Fibroblast of the conjunctiva (primary cell): ENCODE measurements at regions not wholly inside any gene's neighbourhood (a gene's known extent, or its start where the extent isn't known, plus 50 kb on each side); places are given as distances from the start of the nearest gene placed in this dataset.

Experiments
- DNase-seq: peaks from one replicate; pipeline ENCODE4 v3.0.0-alpha.2; 2010; ENCODE audit warnings: low read depth

DNA sequence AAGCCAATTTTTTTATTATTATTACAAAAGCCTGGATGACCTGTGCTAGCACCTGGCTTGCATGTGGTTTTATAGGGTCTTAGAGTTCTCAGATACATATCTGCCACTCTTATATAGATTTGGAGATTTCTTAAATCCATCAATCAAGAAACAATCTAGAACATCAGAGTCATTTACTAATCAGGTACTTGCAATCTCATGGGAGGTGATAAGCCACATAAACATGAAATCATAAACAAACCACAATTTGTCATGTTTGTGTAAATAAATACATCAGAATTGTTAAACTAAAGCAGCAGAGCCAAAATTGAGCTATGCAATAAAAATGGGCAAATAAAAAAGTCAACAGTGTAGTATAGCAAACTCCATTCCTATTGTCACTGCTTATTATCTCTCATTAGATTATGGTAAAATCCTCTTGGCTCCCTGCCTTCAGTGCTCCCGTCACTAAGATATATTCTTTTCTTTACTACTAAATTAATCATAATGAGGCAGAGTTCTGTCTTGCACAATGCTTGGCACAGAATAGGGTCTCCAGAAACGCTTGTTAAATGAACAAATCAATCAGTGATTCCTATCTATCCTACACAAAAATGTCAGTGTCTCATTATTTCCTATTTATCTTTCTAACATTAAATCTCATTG lies 108.7 kb upstream of the TTC29 start:
- DNase-seq = no peak

DNA sequence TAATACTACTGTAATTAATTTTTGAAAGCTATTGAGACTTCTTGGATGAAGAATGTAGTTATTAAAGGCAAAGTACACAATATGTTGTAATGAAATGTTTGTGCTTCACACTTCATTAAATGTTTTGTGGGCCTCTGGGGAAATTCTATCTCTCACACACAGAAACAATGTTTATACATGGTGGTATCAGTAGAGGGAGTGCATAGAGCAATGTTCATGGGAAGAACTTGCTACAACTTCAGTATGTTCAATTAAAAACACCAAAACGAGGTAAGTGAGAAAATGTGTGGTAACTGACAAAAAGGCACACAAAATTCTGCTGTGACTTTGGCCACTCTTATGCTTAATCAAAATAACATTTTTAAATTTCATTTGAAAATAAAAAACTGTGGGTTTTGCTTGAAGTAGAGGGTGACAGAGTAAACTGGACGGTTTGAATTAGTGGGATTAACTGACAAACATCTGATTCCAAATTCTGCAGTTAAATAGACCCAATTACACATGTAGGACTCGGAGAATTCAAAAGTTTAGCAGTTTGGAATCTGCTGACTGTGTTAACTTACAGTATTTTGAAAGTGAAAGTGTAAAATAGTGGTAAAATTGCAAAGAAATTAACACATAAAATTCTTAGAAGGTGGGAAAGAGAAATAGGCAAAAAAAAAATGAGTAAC lies 111.4 kb upstream of the TTC29 start:
- peak; percentile 22 for DNase-seq

DNA sequence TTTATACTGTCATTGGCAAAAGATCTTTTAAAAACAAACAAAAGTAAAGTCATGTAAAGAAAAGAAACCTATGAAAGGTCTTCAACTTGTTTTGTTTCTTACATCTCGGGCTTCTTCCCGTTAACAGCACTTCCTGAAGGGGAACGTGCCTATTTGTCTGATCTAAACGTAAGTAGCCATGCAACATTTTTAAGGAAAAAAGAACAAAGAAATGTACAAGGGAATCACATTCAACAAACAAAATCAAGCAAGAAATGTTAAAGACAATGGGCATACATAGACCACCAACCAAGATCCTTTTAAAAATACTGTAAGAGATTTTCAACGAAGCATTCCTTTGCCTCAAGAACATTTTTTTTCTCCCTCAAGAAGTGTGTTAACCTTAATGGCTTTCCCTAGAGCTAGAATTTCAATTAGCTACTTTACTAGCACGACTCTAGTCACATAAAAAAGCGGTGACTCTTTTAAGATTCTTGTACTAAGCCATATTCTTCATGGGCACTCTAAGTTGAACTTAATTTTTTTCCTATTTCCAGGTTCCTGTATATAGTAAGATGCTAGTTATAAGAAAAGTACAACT lies 112.0 kb upstream of the TTC29 start:
- DNase-seq = peak; percentile 24

DNA sequence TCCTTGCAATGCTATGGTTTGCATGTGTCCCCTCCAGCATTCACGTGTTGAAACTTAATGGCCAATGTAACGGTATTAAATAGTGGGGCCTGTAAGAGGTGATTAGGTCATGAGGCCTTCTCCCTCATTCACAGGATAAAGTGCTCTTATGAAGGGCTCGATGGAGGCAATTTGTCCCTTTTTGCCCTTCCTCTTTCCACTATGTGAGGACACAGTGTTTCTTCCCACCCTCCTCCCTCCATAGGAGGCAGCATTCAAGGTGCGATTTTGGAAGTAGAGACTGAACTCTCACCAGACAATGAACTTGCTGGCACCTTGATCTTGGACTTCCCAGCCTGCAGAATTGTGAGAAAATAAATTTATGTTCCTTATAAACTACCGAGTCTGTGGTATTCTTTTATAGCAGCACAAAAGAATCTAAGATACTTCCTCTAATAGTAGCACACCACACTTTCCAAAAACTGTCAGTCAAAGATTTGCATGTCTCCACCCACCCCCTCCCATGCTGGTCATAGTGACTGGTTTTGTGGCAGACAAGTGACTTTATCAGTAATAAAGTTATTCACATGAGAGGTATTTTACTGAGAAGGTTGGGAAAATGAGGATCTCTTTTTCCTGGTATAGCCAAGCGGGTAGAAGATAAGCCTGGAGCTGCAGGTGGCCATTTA lies 113.5 kb upstream of the TTC29 start:
- no peak for DNase-seq

DNA sequence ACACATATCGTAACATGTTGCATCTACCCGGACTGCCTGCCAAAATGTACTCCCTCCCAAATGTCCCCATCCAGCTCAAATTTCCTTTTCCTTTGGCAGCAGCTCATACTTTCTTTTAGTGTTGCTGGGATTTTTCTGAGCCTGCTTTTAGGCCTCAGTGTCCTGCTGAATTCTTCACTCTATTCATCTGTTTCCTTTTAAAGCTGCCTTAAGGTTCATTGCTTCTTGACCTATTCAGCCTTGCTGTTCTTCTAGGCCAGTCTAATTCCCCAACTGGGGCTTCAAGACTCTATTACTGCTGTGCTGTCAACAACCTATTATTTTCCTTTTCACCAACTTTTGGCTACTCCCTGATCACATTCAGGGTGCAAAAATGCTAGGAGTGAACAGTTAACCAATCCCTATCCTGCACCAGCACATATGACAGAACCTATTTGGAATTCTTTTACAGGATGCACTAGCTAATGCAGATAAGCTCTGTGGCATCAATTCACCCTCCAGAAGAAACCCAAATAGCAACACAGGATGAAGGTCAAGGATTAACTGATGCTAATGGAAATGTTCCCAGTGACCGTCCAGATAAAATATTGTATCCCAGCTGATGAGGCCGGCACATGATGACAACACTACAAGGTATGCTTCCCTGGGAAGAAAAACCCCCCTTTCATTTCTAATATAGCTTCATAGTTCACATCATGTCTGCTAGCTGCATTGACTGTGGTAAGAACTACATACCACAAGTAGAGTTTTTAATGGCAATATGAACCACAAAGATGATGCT lies 114.7 kb upstream of the TTC29 start:
- peak; percentile 73 for DNase-seq

DNA sequence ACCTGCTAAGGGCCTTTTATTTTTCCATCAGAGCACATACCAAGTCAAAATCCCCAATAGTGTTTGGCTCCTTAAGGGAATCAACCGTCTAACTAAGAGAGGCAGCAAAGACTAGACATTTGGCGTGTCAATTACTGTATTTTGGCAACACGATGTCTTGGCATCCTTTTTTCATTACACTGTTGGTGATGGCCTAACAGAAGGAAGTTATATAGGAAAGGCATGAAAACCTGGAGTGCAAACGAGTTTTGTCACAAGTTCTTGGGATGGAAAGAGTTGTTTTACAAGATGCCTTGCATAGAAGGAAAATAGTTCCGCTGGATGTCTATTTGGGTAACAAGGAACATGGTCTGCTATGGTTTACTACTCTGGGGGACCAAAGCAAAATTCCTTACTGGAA lies 119.2 kb upstream of the TTC29 start:
- DNase-seq = no peak

DNA sequence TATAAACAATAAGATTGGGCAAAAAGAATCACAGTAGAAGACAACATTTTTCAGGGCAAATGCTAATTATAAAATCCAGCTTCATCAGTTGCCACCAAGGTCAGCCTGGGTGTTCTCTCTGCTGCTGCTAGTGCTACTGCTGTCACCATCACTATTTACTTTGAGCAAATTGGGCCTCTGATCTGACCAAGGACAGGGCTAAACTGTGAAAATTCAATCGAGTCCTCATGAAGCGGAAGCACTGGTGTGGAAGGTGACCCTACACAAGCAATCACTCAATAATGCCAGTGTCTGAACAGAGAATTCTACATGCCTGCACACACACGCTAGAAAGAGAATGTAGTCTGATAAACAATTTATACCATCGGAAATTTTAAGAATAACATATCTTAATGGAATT lies 122.9 kb upstream of the TTC29 start:
- DNase-seq = no peak

DNA sequence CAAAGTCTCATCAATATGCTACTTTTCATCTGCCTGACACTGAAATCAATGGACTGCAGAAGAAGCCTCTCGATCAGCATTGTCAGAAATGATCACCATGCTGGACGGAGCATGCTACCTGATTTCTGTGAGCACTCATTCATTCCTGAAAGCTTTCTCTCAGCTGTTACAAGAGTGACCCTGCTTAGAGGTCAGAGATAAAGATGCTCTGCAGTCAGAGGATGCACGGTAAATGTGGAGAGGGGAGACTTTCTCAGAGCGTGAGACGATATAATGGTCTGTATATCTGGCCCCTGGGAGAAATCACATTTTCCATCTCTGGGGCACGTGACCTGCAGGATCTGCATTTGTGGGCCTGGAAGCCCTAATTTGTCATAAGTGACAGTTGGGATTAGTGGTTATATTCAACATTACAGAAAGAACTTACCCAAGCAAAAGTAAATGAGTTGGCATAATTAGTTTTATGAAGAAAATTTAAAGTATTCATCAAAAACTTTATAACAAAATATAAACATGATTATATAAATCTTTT lies 125.6 kb upstream of the TTC29 start:
- no peak for DNase-seq

DNA sequence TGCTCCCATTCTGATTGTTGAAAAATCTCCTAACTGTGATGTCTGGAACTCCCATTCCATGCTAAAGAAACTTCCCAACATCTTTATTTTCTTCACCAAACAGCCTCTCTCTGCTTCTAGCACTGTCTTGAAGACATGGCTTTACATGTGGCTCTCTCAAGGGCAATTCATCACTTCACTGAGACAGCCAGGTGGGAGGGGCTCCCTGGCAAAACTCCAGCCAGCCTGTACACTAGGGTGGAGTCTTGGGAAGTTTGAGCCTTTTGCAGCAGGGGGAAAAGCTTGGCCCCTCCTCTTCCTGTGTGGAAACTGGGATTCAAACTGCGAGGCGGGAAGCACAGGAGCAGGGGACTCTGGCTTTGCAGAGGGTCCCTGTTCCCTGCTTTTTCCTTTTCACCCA lies 130.5 kb upstream of the TTC29 start:
- no peak for DNase-seq

DNA sequence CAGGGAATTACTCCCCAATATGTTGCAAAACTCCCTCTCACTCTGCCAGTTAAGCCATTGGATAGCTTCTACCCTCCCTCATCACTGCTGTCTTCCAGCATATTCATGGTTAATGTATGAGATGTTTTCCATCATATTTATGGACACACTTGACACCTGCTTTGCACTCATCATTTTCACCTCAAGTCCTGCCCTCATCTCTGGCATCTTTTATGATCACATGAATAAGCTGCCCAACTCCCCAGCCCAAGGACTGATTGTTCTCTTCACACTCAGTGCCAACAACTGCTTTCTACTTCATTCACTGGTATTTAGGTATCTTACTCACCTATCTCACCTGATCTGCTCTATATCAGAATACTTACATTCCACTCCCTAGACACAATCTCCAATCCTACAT lies 131.1 kb upstream of the TTC29 start:
- DNase-seq = no peak

DNA sequence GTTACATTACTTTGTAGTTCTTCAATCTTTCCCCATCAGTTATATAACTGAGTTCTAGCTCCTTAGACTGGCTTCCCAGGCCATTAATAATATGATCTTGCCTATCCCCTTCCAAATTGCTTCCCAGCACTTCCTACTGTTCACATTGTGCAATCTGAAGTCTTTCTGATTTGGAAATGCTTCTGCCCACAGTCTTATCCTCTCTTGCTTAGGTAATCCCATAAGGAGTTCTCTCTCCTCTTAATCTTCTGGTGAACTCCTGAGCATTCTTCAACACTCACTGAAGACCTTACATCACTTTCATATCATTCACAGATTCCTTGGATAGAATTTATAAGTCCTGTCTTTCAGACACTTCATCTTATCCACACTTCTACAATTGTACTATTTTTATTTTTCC lies 132.7 kb upstream of the TTC29 start:
- no peak for DNase-seq

DNA sequence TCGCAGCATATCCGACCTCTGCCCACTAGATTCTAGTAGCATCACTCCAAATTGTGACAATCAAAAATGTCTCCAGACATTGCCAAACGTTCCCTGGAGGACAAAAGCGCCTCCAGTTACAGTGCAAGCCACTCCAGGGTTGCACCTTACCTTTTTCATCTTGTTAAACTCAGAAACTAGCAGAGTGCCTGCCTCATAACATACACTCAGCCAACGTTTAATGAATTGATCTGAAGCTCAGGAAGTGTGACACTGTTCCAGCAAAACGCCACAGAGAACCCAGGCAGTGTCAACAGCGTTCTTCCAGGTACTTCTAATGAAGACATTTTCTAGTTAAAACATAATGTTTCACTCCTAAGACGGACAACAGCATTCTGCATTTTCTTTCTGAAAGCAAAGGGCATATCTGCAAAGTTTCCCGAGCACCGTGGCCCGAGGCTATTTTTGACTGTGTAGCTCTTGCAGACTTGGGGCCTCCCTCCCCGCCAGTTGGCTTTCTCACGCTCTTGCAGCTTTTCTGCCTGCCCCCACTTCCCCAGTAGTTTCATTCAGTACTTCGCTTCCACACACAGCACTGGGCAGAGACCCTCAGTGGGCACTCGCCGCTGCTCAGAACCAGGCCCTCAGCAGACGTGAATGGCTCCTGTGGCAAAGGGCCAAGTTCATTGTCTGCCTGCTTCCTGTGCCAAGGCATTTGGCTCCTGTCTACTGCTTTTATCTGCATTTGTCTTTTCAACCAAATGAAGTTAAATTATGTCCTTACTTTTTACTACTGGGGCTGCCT lies 133.4 kb upstream of the TTC29 start:
- DNase-seq = no peak

DNA sequence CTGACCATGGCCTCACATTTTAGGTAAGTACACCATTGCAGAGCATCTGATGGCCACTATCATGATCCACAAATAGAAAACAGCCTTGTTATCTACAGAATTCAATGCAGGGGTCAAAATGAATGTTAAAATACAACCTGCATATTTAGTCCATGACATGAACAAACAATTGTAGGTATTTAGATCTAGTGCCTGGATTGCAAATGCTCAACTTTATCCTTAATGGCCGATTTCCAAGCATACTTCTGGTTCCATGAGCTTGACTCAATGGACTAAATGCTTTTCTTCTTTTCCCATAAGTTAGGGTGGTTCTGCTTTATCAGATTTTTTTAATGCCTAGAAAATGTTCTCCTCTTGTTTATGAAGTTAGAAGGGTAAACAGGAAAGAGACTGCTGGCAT lies 139.2 kb upstream of the TTC29 start:
- no peak for DNase-seq

DNA sequence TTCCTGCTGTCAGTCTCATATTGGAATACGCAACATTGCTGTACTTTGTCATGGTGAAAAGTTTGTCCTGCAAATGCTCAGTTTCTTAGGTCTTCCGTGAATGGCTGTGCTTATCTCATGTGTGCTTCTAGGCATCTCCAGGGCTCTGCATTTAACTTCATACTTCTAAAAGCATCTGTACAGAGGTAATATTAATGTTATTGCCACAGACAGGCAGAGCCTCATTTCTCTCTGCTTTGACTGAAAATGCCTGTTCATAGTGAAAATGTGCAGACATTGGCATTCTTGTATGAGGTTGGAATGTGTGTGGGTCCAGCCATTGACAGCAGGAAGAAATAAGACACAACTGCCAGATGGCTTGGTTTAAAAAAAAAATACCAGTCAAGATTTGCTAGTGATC lies 140.1 kb upstream of the TTC29 start:
- no peak for DNase-seq

DNA sequence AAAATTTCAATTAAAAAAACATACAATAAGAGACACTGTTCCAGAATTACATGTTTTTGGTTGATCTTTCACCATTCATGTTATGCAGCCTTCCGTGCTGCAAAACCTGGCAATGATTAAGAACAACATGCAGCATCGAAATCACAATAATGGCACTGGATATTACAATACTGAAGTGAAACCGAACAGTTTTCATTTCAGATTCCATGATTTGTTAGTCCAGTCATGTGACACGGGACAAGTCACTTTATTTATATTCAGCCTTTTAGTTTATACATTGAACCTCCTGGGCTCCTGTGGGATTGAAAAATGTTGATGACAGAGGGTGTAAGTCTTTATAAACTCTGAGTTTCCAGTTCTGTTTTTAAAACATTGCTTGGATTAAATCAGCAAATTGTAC lies 142.5 kb upstream of the TTC29 start:
- DNase-seq = peak; percentile 34

DNA sequence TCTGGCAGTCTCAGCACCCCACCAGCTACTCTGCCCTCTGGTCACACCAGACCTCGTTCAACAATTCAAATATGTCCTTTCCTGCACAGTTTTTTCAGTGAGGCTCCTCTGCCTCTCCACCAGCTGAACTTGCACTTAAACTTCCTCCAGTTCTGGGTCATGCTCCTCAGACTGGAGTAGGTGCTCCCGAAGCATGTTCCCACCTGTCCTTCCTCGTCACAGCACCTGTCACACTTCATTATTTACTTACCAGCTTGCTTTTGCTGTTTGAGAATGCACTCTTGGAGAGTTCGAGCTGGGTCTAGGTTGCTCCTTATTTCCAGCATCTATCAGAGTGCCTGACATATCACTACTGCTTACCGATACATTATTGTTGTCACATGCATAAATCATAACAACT lies 144.8 kb upstream of the TTC29 start:
- DNase-seq = no peak

DNA sequence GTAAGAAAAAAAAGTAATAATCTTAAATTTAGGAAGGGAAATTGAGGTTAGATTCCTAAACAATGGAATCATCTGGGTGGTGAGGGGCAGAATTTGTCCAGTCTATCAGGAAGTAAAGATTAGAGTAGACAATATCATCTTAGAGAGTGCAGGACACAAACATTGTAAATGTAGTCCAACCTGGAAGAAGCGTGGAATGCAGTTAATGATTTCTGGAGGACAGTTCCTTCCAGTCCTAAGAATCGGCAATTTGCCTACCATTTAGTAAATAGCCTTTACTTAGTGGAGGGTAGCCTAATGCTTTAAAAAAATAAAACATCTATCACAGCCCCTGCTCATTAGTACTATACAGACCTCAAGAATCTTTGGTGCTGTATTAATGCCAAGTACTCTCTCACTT lies 147.5 kb upstream of the TTC29 start:
- DNase-seq = no peak

DNA sequence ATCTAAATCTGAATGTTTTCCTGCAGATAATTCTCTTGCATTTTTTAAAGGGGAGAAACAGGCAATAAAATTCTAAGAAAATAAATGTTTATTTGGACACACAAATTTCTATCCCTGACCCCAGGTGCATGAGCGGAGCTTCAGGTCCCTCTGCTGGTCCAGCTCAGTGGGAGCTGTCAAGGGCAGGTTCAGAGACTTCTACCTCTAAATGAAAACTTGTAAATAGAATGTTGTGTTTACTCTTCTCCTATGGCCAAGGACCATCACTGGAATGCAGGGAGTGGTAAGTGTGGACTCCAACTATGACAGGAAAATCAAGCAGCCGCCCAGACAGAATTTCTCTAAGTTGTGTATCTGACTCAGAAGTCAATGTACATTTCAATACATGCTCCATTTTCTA lies 148.6 kb upstream of the TTC29 start:
- no peak for DNase-seq

DNA sequence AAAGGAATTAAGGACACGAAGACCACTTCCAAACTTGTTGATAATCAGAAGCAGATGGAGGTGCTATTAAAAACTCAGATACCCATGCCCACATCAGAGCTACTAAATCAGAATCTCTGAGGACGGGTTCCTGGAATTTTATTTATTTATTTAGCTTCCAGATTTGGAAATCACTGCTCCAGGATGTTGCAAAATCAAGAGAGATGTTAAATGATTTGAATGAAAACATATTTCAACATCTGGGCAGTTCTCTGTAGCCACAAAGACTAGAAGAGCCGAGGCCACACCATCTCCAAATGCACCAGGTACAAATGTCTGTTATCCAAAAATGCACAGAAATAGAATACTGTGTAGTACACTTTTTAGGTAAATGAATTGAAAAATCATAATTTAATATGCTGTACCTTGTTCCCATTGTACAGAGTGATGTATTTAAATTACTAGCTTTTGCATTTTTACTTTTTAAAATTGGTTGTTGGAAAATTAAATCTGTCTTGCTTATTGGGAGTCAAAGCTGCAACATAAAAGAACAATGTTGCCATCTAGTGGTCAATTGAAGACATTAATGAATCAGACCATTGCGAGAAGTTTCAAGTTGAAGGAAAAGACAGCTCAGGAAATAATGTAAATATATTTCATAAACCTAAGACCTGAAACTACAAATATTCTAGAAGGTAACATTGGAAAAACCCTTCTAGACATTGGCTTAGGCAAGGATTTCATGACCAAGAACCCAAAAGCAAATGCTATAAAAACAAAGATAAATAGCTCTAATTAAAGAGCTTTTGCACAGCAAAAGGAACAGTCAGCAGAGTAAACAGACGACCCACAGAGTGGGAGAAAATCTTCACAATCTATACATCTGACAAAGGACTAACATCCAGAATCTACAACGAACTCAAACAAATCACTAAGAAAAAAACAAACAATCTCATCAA lies 151.3 kb upstream of the TTC29 start:
- DNase-seq = peak; percentile 68

DNA sequence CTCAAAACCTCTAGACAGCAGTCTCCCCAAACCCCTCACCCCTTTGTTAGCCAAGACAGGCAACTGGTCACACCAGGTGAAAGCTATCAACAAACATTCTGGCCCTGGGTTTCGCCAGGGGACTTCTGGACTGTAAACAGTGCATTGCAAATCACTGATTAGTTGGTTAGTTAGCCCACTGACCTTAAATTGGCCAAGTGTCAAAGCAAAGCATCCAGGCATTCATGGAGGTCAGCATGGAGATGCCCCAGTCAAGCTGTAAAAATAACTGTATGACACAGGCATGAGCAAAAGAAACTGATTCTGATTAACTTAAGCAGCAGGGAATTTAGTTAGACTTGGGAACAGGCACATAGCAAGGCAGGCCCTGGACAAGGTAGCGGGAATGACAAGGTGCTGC lies 156.0 kb upstream of the TTC29 start:
- no peak for DNase-seq
